H9 (cell line): ENCODE measurements at regions not wholly inside any gene's neighbourhood (a gene's known extent, or its start where the extent isn't known, plus 50 kb on each side); places are given as distances from the start of the nearest gene placed in this dataset.

Experiments
- DNase-seq: peaks from one replicate; pipeline ENCODE4 v3.0.0-alpha.2; 2017
- H2AFZ ChIP-seq: one replicate; pipeline ENCODE4 v1.6.1; 2013; ENCODE audit warnings: mild to moderate bottlenecking, low read length, control low read depth, moderate library complexity
- H2AK5ac ChIP-seq: 2 replicates; pipeline ENCODE4 v1.6.1; 2013; ENCODE audit warnings: low read length, control low read depth, mixed read lengths; ENCODE audit not compliant: insufficient read length
- H2BK120ac ChIP-seq: one replicate; pipeline ENCODE4 v1.6.1; 2013; ENCODE audit warnings: low read depth, mild to moderate bottlenecking, low read length, control low read depth, inconsistent platforms; ENCODE audit not compliant: poor library complexity, severe bottlenecking
- H2BK12ac ChIP-seq: 2 replicates; pipeline ENCODE4 v1.6.1; 2013; ENCODE audit warnings: low read length, control low read depth, mixed read lengths, low read depth; ENCODE audit not compliant: insufficient read length
- H2BK15ac ChIP-seq: 2 replicates; pipeline ENCODE4 v1.6.1; 2013; ENCODE audit warnings: low read depth, low read length, control low read depth
- H2BK20ac ChIP-seq: one replicate; pipeline ENCODE4 v1.6.1; 2013; ENCODE audit warnings: low read depth, mild to moderate bottlenecking, low read length, control low read depth, inconsistent platforms; ENCODE audit not compliant: poor library complexity, severe bottlenecking
- H2BK5ac ChIP-seq: 2 replicates; pipeline ENCODE4 v1.6.1; 2013; ENCODE audit warnings: low read length, control low read depth, mixed read lengths; ENCODE audit not compliant: insufficient read length
- H3K14ac ChIP-seq: 2 replicates; pipeline ENCODE4 v1.6.1; 2013; ENCODE audit warnings: low read length, control low read depth; ENCODE audit not compliant: insufficient read depth
- H3K18ac ChIP-seq: 2 replicates; pipeline ENCODE4 v1.6.1; 2013; ENCODE audit warnings: low read depth, mild to moderate bottlenecking, mixed read lengths, low read length, control low read depth; ENCODE audit not compliant: insufficient read length
- H3K23ac ChIP-seq: 2 replicates; pipeline ENCODE4 v1.6.1; 2013; ENCODE audit warnings: low read length, control low read depth, mixed read lengths, low read depth; ENCODE audit not compliant: insufficient read length
- H3K23me2 ChIP-seq: 2 replicates; pipeline ENCODE4 v1.6.1; 2013; ENCODE audit warnings: low read depth, mild to moderate bottlenecking, mixed read lengths, low read length, control low read depth; ENCODE audit not compliant: insufficient read length, poor library complexity, severe bottlenecking
- H3K27ac ChIP-seq: 2 replicates; pipeline ENCODE4 v1.5.1; 2013; ENCODE audit warnings: low read length, control low read depth, mixed read lengths, low read depth; ENCODE audit not compliant: insufficient read length
- H3K27me3 ChIP-seq: 2 replicates; pipeline ENCODE4 v1.6.1; 2013; ENCODE audit warnings: low read length, control low read depth, inconsistent platforms; ENCODE audit not compliant: insufficient read depth
- H3K4ac ChIP-seq: 2 replicates; pipeline ENCODE4 v1.6.1; 2013; ENCODE audit warnings: low read depth, mild to moderate bottlenecking, control low read depth, inconsistent platforms, low read length, moderate library complexity
- H3K4me1 ChIP-seq: 2 replicates; pipeline ENCODE4 v1.6.1; 2013; ENCODE audit warnings: low read length, control low read depth, inconsistent platforms; ENCODE audit not compliant: insufficient read depth
- H3K4me2 ChIP-seq: 2 replicates; pipeline ENCODE4 v1.6.1; 2013; ENCODE audit warnings: low read length, control low read depth, mixed read lengths; ENCODE audit not compliant: insufficient read length, insufficient read depth
- H3K56ac ChIP-seq: 2 replicates; pipeline ENCODE4 v1.6.1; 2013; ENCODE audit warnings: low read depth, mild to moderate bottlenecking, mixed read lengths, low read length, control low read depth; ENCODE audit not compliant: insufficient read length
- H3K79me1 ChIP-seq: 2 replicates; pipeline ENCODE4 v1.6.1; 2013; ENCODE audit warnings: low read depth, mild to moderate bottlenecking, moderate library complexity, low read length, control low read depth, inconsistent platforms; ENCODE audit not compliant: insufficient read depth, poor library complexity, severe bottlenecking
- H3K79me2 ChIP-seq: 2 replicates; pipeline ENCODE4 v1.6.1; 2013; ENCODE audit warnings: low read length, control low read depth, inconsistent platforms; ENCODE audit not compliant: insufficient read depth
- H3K9ac ChIP-seq: 2 replicates; pipeline ENCODE4 v1.6.1; 2013; ENCODE audit warnings: low read length, control low read depth, mixed read lengths; ENCODE audit not compliant: insufficient read length; ENCODE audit errors: extremely low read depth
- H3K9me3 ChIP-seq: one replicate; pipeline ENCODE4 v1.6.1; 2013; ENCODE audit warnings: low read depth, low read length, inconsistent platforms; ENCODE audit not compliant: control insufficient read depth
- H3T11ph ChIP-seq: one replicate; pipeline ENCODE4 v1.6.1; 2013; ENCODE audit warnings: mild to moderate bottlenecking, low read length, control low read depth, inconsistent platforms
- H4K20me1 ChIP-seq: one replicate; pipeline ENCODE4 v1.6.1; 2013; ENCODE audit not compliant: control insufficient read depth, insufficient read length, insufficient read depth
- H4K5ac ChIP-seq: 2 replicates; pipeline ENCODE4 v1.6.1; 2013; ENCODE audit warnings: low read depth, mild to moderate bottlenecking, mixed read lengths, low read length, control low read depth; ENCODE audit not compliant: insufficient read length
- H4K8ac ChIP-seq: replicated peaks from 2 replicates; pipeline ENCODE4 v1.6.1; 2013; ENCODE audit warnings: low read length, control low read depth, mixed read lengths, low read depth; ENCODE audit not compliant: insufficient read length
- H4K91ac ChIP-seq: 2 replicates; pipeline ENCODE4 v1.6.1; 2013; ENCODE audit warnings: low read depth, mild to moderate bottlenecking, moderate library complexity, mixed read lengths, low read length, control low read depth; ENCODE audit not compliant: insufficient read length
- H3K27ac Mint-ChIP-seq, 3 experiments: 2 replicates in 2 of 3; 3 replicates in 1 of 3; pipeline ENCODE4 v1.8.0; 2020 to 2021; ENCODE audit warnings: mixed read lengths in 3 of 3, mild to moderate bottlenecking in 1 of 3, moderate library complexity in 1 of 3
- H3K27me3 Mint-ChIP-seq: 2 replicates; pipeline ENCODE4 v1.8.0; 2021; ENCODE audit warnings: low read depth, mild to moderate bottlenecking, moderate library complexity, mixed read lengths
- H3K36me3 Mint-ChIP-seq, 3 experiments: 2 replicates in 2 of 3; 3 replicates in 1 of 3; pipeline ENCODE4 v1.8.0; 2020 to 2021; ENCODE audit warnings: low read depth in 3 of 3, mixed read lengths in 3 of 3; ENCODE audit not compliant: insufficient read depth in 1 of 3
- H3K4me1 Mint-ChIP-seq, 2 experiments: 2 replicates each; pipeline ENCODE4 v1.8.0; 2020; ENCODE audit warnings: mixed read lengths in 2 of 2
- H3K4me3 Mint-ChIP-seq, 2 experiments: 2 replicates in 1 of 2; 3 replicates in 1 of 2; pipeline ENCODE4 v1.8.0; 2020 to 2021; ENCODE audit warnings: mild to moderate bottlenecking in 2 of 2, mixed read lengths in 2 of 2, moderate library complexity in 1 of 2
- H3K9me3 Mint-ChIP-seq, 2 experiments: 2 replicates in 1 of 2; 3 replicates in 1 of 2; pipeline ENCODE4 v1.8.0; 2020; ENCODE audit warnings: mild to moderate bottlenecking in 2 of 2, mixed read lengths in 2 of 2, moderate library complexity in 1 of 2
- CTCF ChIP-seq: fragments of 200-600 bp; sonication (generic); conservative IDR thresholded peaks from 3 replicates; pipeline ENCODE4 v1.8.0; 2021; ENCODE audit warnings: antibody characterized with exemption, mild to moderate bottlenecking
- WGBS: extraction: QIAGEN DNeasy Blood & Tissue Kit; methylation state at CpG from one replicate; pipeline ENCODE4 v1.1.7; 2013; ENCODE audit warnings: missing lambda C conversion rate, low lambda C conversion rate, mixed read lengths; ENCODE audit not compliant: insufficient read length; ENCODE audit errors: extremely low coverage; 5-methylcytosine and 5-hydroxymethylcytosine counted together

DNA sequence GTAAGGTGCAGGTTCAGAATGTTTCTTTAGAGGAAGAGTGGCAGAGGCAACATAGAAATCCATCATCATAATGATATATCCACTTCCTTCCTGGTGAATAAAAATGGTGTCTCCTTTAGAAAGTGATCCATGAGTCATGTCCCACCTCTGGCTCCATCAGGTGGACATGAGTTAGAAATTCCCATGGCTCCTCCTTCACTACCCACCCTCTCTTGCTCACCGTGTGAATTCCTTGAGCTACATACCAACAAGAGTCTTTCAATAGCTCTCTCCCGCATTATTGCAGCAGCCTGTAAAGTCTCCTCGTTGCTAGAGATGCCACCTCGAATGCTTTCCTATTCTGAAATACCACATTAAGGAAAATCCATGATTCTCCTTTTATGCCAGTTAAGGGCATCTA lies 317.6 kb downstream of the LNPK start:
- no peak overlapping the region for H3K4ac ChIP-seq
- H3K56ac ChIP-seq = no peak overlapping the region
- H4K5ac ChIP-seq = no peak overlapping the region
- no peak overlapping the region for H3K9ac ChIP-seq
- no peak overlapping the region for H3K18ac ChIP-seq
- no peak overlapping the region for H2BK20ac ChIP-seq
- H3K4me1 Mint-ChIP-seq = no peaks in the 10 kb centered on the region
- H4K20me1 ChIP-seq = no peaks in the 10 kb centered on the region
- H3K27ac ChIP-seq = no peak overlapping the region
- no peaks in the 10 kb centered on the region for H3K4me1 ChIP-seq
- no peak overlapping the region for H3K4me2 ChIP-seq
- no peak overlapping the region for H2BK15ac ChIP-seq
- no peak overlapping the region for H3T11ph ChIP-seq
- no peaks in the 10 kb centered on the region for H3K23me2 ChIP-seq
- no peaks in the 10 kb centered on the region for H3K36me3 Mint-ChIP-seq
- no peak overlapping the region for H2AFZ ChIP-seq
- no peak overlapping the region for H4K8ac ChIP-seq
- H4K91ac ChIP-seq = no peak overlapping the region
- H3K79me1 ChIP-seq = no peaks in the 10 kb centered on the region
- no peak overlapping the region for H2AK5ac ChIP-seq
- no peaks in the 10 kb centered on the region for H3K9me3 Mint-ChIP-seq
- peaks cover 8% of the 10 kb centered on the region for H3K27me3 Mint-ChIP-seq
- no peak for DNase-seq
- H3K14ac ChIP-seq = no peak overlapping the region
- H3K27ac Mint-ChIP-seq = no peak overlapping the region
- no peak overlapping the region for H2BK12ac ChIP-seq
- no peak overlapping the region for H3K23ac ChIP-seq
- WGBS = no CpG with 5 or more reads among the region's 4 CpGs
- H3K27me3 ChIP-seq = no peaks in the 10 kb centered on the region; the same call in 1 of the 2 replicates
- H3K79me2 ChIP-seq = no peaks in the 10 kb centered on the region
- no peak for TF ChIP-seq CTCF
- no peak overlapping the region for H2BK120ac ChIP-seq
- no peaks in the 10 kb centered on the region for H3K9me3 ChIP-seq
- no peak overlapping the region for H2BK5ac ChIP-seq
- no peak overlapping the region for H3K4me3 Mint-ChIP-seq
